ENCODE measurements at regions not wholly inside any gene's neighbourhood (a gene's known extent, or its start where the extent isn't known, plus 50 kb on each side); places are given as distances from the start of the nearest gene placed in this dataset.

- DNase-seq (ENCODE audit: low read depth), result no peak
These were observed 408.9 kb downstream of the PLCL1 start for GRCh38 chr2:198213253-198213652.

DNA sequence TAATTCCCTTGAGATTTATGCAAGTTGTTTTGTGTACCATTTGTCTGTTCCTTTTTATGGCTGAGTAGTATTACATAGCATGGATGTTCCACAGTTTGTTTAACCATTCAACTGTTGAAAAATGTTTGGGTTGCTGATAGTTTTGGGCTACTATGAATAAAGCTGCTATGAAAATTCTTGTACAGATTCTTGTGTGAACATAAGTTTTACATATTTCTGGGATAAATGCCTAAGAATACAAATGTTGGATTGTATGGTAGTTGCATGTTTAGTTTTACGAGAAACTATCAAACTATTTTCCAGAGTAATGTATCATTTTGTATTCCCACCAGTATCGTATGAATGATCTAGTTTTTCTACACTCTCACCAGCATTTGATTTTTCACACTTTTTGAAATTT, 407.3 kb downstream of the PLCL1 start:
- DNase-seq (ENCODE audit: low read depth), result no peak

DNA sequence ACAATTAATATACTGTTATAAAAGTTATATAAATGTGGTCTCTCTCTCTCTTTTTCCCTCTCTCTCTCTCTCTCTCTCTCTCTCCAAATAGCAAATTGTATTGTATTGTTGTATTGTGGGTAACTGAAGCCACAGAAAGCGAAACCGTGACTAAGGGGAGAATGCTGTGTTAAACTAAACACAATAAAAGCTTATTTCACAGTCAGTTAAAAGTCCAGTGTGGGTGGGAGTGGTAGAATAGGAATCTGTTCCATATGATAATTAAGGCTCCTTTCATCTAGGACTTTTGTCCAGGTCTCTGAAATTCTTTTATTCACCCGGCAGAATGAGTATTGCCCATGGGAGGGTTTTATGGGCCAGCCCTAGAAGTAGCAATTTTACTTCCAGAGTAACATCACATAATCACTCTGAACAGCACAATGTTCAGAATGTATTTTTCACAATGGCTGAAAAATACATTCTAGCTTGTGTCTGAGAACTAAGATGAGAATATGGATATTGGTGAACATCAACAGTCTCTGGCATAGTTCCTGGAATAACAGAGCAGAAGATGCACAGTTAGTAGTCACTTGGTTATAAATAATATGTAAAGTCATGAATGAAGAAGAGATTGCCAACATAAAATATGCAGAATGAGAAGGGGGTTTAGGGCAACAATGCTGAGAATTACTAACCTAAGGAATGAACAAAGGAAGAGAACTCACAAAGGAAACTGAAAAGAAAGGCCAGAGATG, 399.1 kb downstream of the PLCL1 start:
- DNase-seq (ENCODE audit: low read depth), result no peak
